ENCODE measurements at regions not wholly inside any gene's neighbourhood (a gene's known extent, or its start where the extent isn't known, plus 50 kb on each side); places are given as distances from the start of the nearest gene placed in this dataset.

DNA sequence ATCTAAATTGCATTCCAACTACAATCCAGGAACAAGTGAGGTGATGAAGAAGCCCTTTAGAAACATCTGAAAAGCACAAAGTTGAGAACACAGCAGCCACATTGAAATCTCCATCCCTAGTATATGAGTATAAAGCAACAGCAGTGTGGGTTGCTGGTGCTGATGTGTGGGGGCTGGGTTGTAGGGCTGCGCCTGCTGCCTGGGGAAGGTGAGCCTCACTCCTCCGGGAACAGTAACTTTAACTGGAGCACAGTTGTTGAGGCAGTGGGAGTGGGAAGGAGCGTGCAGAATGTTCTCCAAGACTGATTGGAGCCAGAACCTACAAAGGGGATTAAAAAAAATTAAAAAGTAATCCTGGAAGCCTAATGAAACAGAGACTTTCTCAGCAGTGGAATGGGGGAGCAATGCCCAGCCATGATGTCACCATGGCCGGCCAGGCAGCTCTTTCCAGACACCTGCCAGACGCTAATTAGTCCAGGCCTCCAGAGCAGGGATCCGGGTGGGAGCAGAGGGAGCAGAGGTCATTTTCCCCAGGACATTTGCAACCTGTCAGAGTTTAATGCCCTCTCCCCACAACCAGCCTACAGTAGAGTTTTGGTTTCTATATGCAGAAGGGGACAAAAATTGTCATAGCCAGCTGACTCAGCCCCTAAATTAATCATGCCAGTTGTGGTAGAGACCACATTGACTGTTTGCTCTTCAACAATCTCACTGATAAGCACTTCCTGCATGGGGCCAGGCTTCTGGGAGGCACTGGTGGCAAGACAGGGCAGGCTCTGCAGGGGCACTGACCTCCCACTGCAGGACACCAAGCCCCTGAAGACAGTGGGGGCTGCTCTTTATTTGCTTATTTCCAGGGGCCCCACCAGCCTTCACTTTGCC, 133.0 kb upstream of the ZNF32 start:
- no peak for DNase-seq (ENCODE audit: low spot score)

DNA sequence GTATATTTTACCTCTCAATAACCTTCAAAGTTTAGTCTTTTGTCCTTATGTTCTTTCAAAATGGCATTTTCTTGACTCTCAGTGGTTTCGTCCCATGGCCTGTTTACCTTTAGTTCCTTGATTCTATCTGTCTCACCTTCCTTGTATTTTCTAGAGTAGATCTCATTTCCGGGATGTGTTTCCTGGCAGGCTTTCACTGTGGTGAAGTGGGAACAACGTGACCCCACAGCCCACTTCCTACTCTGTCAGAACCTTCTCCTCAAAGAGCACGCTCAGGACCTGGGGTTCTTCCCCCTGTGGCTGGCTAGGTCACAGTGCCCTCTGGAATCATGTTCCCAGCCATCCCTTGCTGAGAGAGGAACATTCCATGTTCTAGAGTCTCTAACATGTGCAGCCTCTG, 129.9 kb upstream of the ZNF32 start:
- no peak for DNase-seq (ENCODE audit: low spot score)

DNA sequence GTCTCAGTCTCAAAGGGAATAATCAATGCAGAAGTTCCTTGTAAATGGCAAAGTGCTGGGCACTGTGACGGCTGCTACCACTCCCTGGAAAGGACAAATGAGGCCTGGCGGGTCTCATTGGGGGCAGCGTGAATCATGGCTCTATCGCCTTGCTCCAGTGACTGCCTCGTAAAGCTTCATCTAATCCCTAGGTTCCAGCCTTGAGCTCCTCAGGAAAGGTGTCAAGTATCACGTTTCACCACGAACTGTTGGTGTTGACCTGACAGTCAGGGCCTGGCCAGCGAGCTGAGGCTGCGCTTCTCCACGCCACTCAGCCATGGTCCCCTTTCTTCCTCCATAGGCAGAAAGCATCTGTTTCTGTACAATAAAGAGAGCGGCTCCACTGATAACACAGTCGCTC, 126.7 kb upstream of the ZNF32 start:
- no peak for DNase-seq (ENCODE audit: low spot score)

DNA sequence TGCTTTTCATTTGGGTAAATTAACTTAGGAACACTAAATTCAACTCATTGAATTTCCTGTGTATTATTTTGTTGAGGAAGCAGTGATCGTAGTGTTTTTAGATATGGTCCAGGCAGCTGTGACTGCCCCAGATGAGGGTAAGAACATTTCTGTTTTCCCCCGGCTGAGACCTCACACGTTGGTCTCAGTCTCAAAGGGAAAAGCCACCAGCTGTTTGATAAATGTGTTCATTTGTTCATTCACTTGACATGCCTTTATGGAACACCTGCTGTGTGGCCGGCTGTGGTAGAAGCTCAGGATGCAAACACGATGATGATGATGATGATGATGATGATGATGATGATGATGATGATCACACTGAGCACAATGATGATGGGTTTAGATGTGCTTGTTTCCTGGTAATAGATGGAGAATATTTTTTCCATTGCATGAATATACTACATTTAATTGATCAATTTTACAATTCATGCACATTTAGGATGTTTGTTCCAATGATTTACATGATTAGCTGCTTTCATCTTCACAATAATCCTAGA, 125.6 kb upstream of the ZNF32 start:
- DNase-seq (ENCODE audit: low spot score) = no peak

DNA sequence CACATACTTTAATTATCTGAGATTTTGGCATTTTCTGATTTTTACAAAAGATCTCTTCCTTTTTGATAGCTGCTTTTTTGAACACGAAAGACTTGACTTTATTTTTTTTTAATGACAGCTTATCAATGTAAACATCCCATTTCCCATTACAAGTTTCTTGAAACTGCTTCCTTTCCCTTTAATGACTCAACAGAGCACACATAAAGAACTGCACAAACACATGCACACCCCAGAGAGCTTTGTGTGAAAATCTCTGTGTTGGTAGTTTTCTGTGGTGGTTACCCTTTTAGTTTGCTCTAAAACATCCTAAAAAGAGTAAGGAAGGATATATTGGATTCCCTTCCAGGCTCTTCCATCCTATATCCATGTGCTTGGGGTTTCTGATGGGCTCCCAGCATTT, 125.1 kb upstream of the ZNF32 start:
- no peak for DNase-seq (ENCODE audit: low spot score)

DNA sequence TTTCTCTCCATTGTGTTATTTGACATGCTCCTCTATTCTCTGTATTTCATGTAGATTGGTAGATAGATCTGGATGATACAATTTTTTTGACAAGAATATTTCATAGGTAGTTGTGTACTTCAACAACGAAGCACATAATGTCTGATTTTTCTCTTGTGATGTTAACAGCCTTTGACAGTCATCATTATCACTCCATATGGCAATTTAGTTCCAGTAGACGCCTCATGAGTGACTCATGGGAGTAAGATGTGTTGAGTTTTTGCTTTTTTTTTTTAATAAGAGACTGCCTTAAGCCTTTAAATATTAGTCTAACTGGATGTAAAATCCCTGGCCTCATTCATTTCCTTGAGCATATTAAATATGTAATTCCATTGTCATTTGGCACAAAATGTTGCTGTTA, 123.5 kb upstream of the ZNF32 start:
- DNase-seq (ENCODE audit: low spot score) = no peak

DNA sequence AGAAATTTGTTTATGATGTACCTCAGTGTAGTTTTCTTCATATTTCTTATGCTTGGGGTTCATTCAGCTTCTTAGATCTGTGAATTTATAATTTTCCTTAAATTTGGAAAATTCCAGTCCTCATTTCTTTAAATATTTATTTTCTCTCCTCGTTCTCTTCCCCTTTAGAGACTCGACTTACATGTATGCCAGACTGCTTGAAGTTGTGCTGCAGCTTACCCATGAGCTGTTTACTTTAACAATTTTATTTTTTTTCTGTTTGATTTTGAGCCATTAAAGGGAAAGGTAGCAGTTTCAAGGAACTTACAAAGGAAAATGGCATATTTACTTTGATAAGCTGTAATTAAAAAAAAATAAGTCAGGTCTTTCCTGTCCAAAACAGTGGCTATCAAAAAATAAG, 123.0 kb upstream of the ZNF32 start:
- no peak for DNase-seq (ENCODE audit: low spot score)

DNA sequence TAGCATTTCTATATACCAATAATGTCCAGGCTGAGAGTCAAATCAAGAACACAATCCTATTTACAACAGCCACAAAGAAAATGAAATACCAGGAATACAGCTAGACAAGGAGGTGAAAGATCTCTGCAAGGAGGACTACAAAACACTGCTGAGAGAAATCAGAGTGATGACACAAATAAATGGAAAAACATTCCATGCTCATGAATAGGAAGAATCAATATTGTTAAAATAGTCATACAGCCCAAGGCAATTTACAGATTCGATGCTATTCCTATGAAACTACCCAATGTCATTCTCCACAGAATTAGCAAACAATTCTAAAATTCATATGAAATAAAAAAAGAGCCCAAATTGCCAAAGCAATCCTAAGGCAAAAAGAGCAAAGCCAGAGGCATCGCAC, 116.8 kb upstream of the ZNF32 start:
- no peak for DNase-seq (ENCODE audit: low spot score)

DNA sequence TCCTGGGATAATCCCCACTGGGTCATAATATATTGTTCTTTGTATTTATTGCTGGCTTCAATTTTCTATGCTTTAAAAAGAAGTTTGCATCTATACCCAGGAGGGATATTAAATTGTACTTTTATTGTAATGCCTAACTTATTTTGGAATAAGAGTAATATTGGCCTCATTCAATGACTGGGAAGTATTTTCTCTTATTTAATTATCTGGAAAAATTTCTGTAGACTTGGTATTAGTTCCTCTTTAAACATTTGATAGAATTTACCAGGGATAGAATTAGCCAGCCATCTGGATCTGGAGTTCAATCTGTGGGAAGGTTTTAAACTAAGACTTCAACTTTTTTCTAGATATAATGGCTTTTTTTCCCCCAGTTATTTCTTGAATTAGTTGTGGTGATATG, 115.2 kb upstream of the ZNF32 start:
- no peak for DNase-seq (ENCODE audit: low spot score)

DNA sequence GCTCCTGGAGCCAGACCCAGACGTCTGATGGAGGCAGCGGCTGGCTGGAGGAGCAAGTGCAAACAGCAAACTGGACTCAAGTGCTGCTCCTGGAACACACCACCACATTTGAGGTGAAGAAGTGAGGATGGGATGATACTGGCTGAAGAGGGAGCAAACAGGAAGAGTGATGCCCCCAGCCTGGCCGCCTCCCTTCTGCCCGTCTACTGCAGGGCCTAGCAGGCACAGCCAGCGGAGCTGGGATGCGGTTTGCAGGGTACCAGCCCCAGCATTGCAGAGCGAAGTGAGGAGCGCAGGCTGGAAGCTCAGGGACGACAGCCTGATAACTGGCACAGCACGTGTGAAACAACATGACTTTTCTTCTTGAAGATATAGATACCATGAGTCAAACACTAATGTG, 111.8 kb upstream of the ZNF32 start:
- no peak for DNase-seq (ENCODE audit: low spot score)

DNA sequence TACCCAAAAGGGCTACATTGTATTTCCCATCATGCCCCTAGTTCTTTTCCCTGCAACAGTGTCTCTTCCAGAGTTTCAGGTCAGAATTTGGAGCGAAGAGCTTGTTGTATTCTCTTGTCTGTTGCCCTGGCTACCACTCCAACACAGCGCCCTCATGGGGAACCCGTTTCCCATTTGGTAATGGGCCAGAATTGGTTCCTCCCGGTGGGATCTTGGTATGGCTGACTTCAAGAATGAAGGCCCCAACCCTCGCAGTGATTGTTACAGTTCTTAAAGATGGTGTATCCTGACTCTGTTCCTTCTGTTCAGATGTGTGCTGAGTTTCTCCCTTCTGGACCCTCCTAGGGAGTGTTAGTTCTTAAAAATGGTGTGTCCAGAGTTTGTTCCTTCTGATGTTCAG, 110.5 kb upstream of the ZNF32 start:
- no peak for DNase-seq (ENCODE audit: low spot score)

DNA sequence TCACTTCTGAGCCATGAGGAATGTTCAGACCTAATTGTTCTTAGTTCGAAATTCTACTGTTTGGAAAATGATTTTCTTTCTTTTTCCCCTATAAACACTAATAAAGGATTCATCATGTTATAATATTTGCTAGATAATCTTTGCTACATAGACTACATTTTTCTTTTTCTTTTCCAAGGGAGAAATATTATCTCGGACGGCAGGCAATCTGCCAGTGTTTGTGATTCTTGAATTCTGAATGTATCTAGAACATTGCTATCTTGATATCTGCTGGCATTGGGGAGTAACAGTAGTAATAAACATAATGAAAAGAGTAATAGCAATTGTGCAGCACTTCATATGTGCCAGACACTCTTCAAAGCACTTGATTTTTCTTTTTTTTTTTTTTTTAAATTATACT, 107.7 kb upstream of the ZNF32 start:
- no peak for DNase-seq (ENCODE audit: low spot score)

DNA sequence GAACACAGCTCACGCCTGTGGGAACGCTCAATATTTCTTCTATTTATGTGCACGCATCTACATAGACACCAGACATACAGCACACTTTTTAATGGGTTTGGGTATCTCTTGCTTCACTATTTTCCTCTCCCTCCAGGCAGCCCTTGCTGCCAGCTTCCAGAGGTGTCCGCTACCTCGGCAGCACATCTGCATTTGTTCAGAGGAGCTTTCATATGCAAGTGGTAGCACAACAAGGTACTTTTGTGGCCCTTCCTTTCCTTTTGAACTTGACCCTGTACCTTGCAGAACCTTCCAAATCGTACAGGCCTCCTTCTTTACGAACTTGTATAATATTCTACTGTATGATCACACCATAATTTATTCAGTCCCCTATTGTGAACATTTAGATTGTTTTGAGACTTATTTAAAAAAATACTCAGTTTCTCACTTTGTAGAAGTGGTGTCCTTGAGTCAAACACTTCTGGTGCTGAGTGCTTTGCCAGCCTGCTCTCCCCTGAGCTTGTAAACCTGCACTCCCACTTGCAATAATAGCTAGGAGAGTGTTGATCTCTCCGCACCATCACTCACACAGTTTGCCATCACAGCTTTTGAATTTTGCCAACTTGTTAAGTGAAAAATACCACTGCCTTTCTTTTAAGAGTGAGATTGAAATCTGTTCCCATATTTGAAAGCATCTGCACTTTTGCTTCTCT, 106.0 kb upstream of the ZNF32 start:
- no peak for DNase-seq (ENCODE audit: low spot score)

DNA sequence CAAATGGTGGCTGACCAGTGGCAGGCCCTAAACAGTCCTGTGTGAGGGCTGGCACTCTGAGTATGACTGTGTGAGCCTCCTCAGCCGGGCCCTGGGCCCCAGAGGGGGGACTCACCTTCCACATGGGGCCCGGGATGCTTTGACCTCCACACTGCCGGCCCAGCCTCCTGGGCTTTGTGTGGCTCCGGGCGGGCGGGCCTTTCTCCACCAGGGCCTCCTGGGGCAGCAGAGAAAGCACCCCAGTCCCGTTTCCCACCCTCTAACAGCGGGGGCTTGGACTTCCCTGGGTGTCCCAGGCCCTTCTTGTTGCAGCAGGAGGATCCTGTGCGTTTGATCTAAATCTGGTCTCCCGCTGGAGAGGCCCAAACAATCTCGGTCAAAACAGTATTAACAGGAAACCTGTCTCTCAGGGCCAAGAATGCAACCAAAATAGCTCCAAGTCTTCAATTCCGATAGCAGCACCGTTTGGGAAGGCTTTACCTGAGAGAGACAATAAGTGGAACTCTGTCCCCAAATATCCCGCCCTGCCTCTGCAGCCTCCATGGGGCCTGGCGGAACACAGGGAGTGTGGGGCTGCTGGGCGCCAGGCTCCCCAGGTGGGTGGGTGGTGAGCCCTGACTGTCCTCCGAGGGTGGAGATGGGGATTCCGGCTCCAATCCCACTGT, 104.8 kb upstream of the ZNF32 start:
- no peak for DNase-seq (ENCODE audit: low spot score)

DNA sequence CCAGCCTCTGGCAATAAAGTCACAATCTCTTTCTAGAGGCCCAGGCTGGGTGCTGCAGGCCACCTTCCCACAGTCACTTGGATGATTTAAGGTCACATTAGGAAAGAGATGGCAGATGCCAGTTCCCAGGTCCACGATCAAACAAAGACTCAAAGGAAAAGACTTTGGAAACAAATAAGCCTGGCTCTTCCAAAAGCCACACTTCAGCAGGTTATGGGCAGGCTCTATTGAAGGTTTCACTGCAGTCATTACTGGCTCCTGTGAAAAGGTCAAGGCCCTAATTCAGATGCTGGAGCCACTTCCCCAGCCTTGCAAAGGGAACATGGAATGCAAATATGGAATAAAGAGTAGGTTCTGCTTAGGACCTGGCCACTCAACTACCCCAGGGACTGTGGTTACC, 104.0 kb upstream of the ZNF32 start:
- DNase-seq (ENCODE audit: low spot score) = no peak

DNA sequence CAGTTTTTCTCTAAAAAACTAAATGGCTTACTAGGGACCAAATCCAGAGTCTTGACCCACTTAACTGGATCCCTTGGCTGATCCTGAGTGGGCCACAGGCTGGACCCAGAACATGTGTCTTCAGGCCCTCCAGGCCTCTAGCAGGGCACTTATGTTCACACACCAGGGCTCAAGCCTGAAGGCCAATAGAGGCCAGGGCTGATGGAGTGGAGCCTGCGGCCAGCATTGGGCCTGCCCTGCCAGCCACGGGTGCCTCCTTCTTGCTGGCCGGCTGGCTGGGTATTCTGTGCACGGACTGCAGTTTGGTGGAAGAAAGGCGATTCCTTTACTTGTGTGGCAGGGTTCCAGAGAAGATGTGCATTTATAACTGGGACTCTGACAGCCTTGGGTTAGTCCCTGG, 103.0 kb upstream of the ZNF32 start:
- DNase-seq (ENCODE audit: low spot score) = no peak

DNA sequence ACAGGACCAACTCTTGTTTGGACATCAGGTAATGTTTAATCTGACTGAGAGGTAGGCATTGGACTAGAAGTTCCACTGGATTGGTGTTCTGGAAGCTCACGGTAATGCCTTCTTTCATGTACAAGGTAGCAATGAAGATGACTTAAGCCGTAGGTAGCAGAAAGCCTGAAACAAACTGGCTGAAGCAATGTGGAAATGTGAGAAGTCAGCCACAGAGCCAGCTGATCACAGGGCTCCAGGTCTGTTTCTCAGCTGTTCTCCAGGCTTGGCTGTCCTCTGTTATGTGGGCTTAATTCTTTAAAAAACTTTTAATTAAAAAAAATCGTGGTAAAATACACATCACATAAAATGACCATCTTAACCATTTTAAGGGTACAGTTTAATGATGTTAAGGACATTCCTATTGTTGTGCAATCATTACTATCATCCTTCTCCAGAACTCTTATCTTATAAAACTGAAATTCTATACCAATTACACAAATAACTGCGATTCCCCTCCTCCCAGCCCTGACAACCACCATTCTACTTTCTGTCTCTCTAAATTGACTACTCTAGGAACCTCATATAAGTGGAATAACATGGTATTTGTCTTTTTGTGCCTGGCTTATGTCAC, 101.4 kb upstream of the ZNF32 start:
- no peak for DNase-seq (ENCODE audit: low spot score)

DNA sequence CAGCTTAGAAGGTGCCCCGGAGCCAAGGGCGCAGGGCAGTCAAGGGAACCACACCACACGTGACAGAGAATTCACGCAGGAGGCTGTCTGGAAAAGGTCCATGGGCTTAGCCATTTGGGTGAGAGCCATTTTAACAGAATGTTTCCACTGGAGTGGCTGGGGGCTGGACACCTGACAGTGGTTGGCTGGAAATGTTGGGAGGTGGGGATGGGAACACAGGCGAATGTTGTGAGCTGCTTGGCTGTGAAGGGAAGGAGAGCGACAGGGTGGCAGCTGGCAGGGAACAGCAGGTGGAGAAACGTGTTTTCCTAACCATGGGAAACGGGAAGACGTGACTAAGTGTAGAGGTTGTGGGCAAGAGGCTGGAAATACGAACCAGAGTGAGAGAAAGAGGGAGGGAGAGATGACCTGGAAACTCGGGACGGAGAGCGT, 100.5 kb upstream of the ZNF32 start:
- DNase-seq (ENCODE audit: low spot score) = no peak

DNA sequence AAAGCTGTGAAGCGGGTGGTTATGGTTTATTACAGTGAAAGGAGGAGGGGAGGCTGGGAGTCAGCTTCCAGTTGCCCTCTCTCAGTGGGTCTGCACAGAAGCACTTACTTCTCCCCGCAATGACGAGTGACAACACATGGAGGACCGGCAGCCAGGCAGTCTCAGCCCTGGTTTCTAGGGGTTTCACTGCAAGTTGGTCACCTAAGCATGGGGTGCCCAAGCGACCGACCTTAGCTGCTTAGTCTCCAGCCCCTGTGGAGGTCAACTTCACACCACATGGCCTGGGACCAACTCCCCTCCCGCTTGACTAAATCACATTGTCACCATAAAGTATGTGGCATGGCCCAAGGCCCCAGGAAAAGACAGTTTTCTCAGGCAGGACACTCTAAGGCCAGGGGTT, 99.9 kb upstream of the ZNF32 start:
- DNase-seq (ENCODE audit: low spot score) = no peak

DNA sequence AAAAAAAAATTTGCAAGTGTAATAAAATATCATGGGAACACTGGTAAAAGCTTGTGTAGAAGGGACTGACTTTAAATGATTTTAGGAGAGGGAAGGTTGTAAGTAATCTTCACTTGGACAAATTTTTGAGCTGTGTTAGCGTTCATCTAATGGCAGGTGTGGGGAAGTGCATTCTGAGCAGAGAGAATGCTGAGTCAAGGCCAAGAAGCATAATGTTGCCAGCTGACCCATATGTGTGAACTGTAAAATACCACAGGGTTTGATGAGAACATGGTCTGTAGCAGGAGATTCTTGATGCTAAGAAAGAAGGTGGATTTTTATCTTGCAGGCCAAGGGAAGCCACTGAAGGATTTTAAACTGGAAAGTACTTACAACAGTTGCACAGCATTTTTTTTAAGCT, 98.2 kb upstream of the ZNF32 start:
- DNase-seq (ENCODE audit: low spot score) = no peak

DNA sequence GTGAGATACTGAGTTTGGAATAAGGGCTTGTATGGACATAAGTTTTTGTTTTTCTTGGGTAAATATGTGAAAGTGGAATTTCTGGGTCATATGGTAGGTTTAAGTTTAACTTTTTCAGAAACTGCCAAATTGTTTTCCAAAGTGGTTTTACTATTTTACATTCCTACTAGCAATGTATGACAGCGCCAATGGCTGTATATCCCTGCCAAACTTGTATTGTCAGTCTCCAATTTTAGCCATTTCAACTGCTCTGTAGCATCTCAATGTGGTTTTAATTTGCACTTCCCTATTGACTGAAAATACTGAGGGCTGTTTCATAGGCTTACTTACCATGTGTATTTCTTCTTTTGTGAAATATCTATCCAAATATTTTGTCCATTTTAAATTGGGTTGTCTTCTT, 90.5 kb upstream of the ZNF32 start:
- no peak for DNase-seq (ENCODE audit: low spot score)

DNA sequence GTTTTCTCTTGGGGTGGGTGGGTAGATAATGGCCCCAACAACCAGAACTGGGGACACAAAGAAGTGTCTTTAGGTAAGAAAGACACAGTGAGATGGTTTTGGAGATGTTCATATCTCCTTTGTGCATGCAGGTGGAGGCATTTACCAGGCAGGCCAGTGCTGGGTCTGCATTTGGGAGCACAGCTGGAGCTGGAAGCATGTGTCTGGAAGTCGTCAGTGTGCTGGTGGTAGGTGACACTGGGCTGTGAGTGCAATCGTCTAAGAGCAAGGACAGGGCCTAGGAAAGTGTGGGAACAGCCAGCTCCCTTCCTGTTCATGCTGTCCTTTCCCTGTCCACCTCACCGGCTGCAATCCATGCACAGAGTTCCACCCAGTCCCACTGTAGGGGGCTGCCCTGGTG, 88.3 kb upstream of the ZNF32 start:
- no peak for DNase-seq (ENCODE audit: low spot score)

DNA sequence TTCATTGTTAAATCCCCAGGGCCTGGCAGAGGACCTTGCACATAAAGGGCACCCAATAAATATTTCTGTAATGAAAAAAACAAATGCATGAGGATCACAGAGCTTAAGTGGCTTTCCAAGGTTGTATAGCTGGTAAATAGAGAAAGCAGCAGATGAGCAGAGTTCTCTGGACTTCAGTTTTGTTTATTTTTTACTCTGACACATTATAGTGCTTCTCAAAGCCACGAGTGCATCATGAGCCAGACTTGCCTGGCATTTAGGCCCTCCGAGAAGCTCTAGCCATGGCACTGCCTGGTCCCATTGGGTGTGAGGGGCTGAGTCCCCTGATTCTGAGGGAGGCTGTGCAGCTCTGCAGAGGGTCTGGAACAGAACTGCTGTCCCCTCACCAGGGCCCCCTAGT, 87.2 kb upstream of the ZNF32 start:
- no peak for DNase-seq (ENCODE audit: low spot score)
